H1 (cell line): ENCODE measurements at regions not wholly inside any gene's neighbourhood (a gene's known extent, or its start where the extent isn't known, plus 50 kb on each side); places are given as distances from the start of the nearest gene placed in this dataset.

Experiments
- JUN ChIP-seq: IDR thresholded peaks from 2 replicates; pipeline ENCODE4 v1.6.1; 2011; ENCODE audit warnings: low read depth, mild to moderate bottlenecking, improper control_type of control experiment, low read length
- SP1 ChIP-seq: IDR thresholded peaks from 2 replicates; pipeline ENCODE4 v1.6.1; 2011; ENCODE audit warnings: low read depth, low read length
- YY1 ChIP-seq: IDR thresholded peaks from 2 replicates; pipeline ENCODE4 v1.6.1; 2011; ENCODE audit warnings: low read depth, mild to moderate bottlenecking, low read length

- TF ChIP-seq SP1 (0 out of 2 replicates have a peak, but pooled peaks have one; percentile 4), YY1 (0 out of 2 replicates have a peak, but pooled peaks have one; percentile 22), JUN (no peak)
- TF ChIP-seq, all 59 proteins: peak for 4
Measured at GRCh38 chr10:101286248-101287046, 57.2 kb upstream of the LBX1 start (continued).
